HG03139 (cell line): ENCODE measurements at regions not wholly inside any gene's neighbourhood (a gene's known extent, or its start where the extent isn't known, plus 50 kb on each side); places are given as distances from the start of the nearest gene placed in this dataset.

Source experiments
- ATAC-seq: cut with Tn5 transposase; IDR thresholded peaks from one replicate; pipeline ENCODE4 v1.9.1; 2021; ENCODE audit not compliant: unreplicated experiment

DNA sequence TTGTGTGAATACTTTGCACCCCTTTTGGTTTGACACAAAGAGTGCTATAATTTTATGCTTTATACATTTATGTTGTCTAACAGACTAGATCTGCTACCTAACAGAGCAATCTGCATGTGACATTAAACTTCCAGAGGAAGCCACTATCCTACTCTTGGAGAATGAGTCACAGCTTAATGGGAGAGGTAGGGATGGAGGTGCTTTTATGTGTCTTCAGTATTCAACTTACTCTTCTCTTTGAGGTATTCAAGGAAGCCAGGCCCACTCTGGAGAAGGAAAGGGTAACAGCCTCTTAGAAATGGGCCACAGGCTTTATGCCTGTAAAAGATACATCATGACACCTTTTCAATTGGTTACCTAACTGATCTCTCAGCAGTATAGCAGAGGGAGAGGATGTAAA, 85.8 kb upstream of the NEUROD1 start:
- ATAC-seq = no peak

DNA sequence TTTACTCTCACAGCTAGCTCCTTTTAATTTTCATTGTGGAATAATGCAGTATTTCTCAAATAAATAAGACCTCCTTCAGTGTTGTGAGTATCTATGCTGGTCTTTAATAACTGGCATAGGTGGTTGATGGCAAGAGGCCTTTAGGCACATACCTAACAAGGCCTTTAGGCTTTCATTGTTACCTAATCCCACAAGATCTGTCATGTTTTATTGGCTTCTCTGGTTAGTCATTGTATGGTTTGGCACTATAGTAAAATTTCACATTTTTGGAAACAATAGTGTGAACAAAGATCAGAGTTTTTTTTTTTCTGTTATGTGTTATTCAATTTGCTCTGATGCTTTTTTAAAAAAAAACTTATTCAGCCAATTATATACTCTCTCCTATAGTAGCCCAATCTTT, 89.8 kb upstream of the NEUROD1 start:
- ATAC-seq = no peak

DNA sequence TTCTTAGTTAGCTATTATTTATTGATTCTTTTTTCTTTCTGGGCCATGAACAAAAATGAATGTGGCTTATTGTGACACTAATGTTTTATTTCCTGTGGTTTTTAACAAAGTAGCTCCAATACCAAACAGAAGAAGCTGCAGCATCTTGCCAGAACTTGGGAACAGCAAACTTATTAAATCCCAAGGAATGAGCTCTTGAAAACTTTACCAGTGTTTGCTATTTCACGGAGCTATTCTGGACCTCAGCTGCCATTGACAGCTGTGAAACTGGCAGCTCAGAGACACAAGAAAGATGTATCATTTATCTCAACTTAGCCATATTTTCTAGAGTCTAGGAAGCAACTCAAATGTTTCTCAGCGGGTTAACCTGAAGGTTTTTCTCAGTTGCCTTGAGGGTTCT, 91.0 kb upstream of the NEUROD1 start:
- no peak for ATAC-seq

DNA sequence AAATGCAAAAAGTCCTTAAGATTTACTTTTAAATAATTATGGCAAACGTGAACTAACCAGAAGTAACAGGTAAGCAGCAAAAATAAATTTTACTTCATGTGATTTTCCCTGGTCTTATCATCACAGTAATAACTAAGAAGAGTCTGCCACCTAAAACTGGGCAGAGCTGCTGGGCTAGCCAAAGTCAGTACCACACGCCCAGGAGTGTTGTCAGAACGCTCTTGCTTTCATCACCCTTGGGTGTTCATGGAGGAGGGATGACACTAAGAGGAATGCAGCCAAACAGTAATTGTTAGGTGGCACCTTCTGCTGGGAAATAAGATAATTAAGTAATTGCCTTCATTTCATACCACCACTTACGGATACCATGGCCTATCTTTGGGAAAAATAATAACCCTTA, 92.0 kb upstream of the NEUROD1 start:
- ATAC-seq = no peak

- no peak for ATAC-seq
Measured at GRCh38 chr2:181772777-181773176, 92.5 kb upstream of the NEUROD1 start.

GRCh38 chr2:181774685-181775084, 94.4 kb upstream of the NEUROD1 start:
- ATAC-seq = no peak

DNA sequence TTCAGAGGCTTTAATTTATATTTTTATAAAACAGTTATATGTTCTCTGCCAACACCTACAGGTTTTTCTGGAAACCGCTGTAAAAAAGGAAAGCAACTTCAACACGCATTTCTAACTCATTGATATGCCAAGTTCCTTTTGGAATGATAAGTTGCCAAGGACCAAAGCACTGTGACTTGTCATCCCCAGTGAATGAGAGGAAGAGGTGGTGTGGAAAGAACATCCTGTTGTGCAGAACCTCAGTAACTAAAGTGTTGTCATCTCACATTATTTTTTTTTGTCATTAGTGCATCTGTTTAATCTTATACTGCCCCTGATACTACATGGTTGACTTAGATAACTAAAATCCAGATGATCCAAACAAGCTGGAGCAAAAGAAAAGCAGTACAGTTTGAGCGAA, 96.0 kb upstream of the NEUROD1 start:
- ATAC-seq = no peak

DNA sequence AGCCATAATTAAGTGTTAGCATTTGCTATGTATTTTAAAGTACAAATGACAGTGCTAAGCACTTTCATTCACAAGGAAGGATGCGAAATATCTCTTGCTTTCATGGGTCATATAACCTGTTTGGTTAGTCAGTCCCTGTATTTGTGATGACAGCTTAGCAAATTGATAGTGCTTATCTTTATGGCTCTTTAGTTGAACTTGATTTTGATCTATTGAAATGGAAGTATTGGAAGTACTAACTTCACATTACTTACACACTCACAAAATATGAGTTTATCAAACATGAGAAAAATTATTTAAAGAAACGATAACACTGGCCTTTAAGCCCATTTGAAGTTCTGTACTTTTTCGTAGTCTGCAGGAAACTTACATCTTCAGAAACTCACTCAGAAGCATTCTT, 97.4 kb upstream of the NEUROD1 start:
- ATAC-seq = no peak

DNA sequence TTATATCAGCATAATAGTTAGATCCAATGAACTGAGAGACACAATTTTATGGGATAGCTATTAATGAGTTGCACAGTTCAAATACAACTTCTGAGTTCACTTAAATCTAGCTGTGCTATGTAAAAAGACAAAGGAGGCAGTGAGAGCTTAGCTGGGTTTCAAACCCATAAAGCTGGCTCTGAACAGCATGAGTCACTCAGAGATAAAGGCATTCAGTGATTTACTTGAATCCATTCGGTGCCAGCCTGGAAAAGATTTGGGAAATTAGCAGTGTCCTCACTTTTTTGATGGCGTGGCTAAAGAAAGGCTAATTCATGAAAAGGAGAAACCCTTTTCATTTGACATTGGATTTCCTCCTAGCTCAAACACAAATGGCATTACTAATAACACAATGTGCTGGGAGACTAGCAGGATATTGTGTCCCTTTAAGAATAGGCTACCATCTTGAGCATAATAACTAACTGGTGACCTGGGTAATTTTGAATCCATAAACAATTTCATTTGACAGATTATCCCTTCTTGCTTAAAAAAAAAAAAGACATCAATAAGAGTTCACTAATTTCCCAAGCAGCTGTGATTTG, 98.4 kb upstream of the NEUROD1 start:
- no peak for ATAC-seq

GRCh38 chr2:181779288-181780021, 99.1 kb upstream of the NEUROD1 start:
- ATAC-seq = peak; percentile 37

- peak; percentile 70 for ATAC-seq
Measured at GRCh38 chr2:181780047-181780651, 99.8 kb upstream of the NEUROD1 start.

- peak; percentile 21 for ATAC-seq
Measured at GRCh38 chr2:181780657-181781056, 100.3 kb upstream of the NEUROD1 start.

DNA sequence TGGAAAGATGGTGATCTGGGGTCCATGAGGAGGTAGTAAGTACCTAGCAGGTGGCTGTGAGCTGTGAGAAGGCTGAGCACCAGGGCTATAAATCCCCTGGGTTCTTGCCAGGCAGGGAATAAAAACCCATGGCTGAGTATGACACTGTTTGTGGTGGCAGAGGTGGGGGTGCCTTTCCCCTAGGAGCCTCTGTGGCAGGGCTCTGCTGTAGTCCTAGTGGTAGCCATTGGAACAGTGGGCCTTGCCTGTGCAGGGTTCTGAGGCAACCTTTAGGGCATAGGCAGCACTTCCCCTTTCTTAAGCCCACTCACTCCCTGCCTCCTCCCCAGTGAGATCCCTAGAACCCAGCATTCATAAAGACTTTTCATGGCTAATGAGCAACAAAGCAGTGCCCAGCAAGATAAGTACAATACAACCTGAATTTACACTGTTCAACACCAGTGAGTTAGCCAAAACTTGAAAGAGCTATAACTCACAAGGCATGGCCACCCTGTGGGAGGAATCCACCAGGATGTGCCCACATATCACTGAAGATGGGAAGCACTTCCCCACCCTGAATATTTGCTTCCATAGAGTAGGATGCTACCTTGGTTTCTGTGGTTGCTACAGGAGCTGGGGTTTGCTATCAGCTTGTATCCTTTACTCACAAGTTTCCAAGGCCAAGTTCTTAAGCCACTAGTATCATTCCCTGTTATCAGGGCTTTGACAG, 100.9 kb upstream of the NEUROD1 start:
- peak; percentile 42 for ATAC-seq

DNA sequence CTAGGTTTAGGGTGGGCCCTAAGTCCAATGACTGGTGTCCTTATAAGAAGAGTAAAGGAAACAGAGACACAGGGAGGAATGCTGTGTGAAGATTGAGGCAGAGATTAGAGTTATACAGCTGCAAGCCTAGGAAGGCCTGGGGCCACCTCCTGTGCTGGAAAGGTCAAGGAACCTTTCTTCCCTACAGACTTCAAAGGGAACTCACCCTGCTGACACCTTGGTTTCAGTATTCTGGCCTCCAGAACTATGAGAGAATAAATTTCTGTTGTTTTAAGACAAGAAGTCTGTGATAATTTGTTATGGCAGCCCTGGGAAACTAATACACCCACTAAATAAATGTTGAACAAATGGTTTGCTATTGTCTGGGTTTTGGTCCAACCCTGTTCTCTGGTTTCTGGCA, 102.3 kb upstream of the NEUROD1 start:
- no peak for ATAC-seq

GRCh38 chr2:181784556-181784955, 104.2 kb upstream of the NEUROD1 start:
- no peak for ATAC-seq

DNA sequence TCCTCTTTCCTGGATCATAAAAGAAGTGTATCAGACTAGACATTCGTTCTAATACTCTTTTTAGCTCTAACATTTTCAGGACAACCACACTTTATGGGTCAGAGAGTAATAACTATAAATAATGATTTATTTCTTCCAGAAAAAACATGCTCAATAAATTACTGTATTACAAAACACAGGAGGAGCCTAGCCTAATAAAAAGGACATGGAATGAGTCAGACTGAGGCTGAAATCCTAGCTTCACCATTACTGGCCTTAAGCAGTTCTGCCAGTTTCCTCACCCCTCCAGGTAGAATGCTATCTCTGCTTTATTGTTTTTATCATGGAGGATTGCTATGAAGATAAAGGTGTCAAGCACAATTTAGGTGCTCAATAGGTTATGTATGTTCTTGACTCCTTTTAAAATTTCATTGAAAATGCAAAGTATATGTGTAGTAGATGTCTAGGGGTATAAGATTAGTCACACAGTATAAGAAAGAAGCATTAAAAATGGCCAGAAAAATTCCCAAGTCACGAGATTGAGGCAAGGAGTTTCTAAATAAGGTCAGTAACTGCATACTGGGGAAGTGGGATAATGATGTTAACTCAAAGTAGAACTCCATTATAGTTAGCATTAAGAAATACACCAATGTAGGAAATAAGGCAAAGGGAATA, 105.5 kb upstream of the NEUROD1 start:
- no peak for ATAC-seq

DNA sequence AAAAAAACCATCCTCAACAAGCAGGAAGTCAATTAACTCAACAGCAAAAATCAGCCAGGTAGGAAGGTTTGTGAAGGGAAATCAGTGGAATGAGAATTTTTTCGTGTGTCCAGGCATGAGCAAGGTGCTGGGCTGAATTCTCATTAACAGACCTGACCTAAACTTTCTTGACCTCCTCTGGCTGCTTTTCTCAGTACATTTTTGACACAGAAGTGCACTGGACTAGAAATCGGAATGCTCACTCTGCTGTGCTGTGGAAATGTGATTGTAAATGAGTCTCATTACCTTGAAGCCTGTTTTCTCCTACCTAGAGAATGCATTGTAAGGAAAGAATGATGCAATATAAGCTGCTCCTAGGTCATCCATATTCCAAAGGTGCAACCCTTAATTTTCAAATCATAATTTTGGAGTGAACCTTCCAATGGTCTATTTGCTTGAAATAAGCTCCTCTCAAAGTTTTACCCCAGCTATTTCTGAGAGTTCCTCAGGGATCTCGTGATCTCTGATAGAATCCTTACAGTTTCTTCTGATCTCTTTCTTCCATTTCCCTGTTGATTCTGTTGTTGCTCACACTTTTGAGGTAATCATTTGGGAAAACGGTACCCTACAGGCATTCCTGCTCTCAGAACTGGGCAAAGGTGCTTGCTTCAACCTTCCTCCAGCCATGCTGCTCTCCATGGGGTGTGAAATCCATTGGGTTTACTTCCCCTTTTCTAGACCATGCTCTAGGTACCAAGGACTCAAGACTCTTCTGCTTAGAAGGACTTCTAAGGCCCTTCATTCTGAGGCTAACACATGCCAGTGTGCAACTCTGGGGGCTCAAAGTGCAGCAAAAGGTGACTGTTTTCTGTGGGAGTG, 104.9 kb upstream of the ITPRID2 start:
- no peak for ATAC-seq

DNA sequence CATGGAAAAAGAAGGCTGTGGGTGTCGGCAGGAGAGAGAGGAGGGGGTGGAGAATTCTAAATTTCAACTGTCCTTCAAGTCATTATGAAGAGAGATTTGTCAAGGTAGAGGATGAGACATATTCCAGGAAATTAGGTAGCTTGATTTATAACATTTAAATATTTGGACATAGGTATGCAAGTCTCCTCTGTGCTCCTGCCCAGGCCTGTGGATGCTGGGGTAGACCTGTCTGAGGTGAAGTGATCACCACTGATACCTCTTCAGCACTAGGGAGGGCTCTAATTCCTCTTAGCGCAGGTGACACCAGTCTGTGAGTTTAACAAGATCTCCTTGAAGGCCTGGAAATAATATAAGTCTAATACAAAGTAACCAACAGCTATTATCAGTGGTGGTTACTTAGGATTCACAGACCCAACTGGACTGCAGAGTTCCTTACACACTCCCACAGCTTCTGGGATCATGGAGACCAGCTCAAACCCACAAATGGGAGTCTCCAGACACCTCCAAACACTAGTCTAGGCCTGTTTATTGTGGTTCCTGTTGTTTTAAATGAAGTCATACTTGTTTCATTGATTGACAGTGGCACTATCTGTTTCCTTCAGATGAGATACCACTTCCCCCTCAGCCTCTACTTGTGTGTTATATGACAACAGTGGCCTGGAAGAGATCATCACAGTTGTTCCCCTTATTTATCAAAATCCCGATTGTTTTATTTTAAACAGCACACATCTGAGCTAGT, 104.1 kb upstream of the ITPRID2 start:
- ATAC-seq = no peak

GRCh38 chr2:181788897-181789555, 102.5 kb upstream of the ITPRID2 start:
- ATAC-seq = no peak
